ENCODE measurements at regions not wholly inside any gene's neighbourhood (a gene's known extent, or its start where the extent isn't known, plus 50 kb on each side); places are given as distances from the start of the nearest gene placed in this dataset.
"Not testable (repeated sequence)": the region's sequence is repeated elsewhere in the genome, so short reads cannot be mapped to it uniquely, and the experiment has no call there.

GRCh38 chr6:92114797-92115196, 1304.6 kb downstream of the EPHA7 start:
- DNase-seq (ENCODE audit: low spot score) (no peak), ATAC-seq (no peak)

- DNase-seq (ENCODE audit: low spot score) (no peak), ATAC-seq (no peak)
These were observed 1305.2 kb downstream of the EPHA7 start for GRCh38 chr6:92114091-92114675.

- ATAC-seq (no peak), DNase-seq (ENCODE audit: low spot score) (no peak)
These were observed 1308.0 kb downstream of the EPHA7 start for GRCh38 chr6:92111386-92111785.

- ATAC-seq (no peak), DNase-seq (ENCODE audit: low spot score) (no peak)
These were observed 1309.0 kb downstream of the EPHA7 start for GRCh38 chr6:92110403-92110802.

- DNase-seq (ENCODE audit: low spot score), result no peak
- no peak for ATAC-seq
These were observed 1309.4 kb downstream of the EPHA7 start for GRCh38 chr6:92109956-92110355.

GRCh38 chr6:92109256-92109655, 1310.1 kb downstream of the EPHA7 start:
- no peak for DNase-seq (ENCODE audit: low spot score)
- no peak for ATAC-seq

- DNase-seq (ENCODE audit: low spot score), result no peak
- no peak for ATAC-seq
These were observed 1332.6 kb downstream of the EPHA7 start for GRCh38 chr6:92086750-92087149.

- ATAC-seq; DNase-seq (ENCODE audit: low spot score): not testable (repeated sequence)
These were observed 1335.4 kb downstream of the EPHA7 start for GRCh38 chr6:92083914-92084313.

GRCh38 chr6:92072387-92072786, 1347.0 kb downstream of the EPHA7 start:
- DNase-seq (ENCODE audit: low spot score) (no peak), ATAC-seq (no peak)

GRCh38 chr6:92069781-92070180, 1349.6 kb downstream of the EPHA7 start:
- ATAC-seq, result no peak

GRCh38 chr6:92052513-92052912, 1366.8 kb downstream of the EPHA7 start:
- ATAC-seq, result no peak
- no peak for DNase-seq (ENCODE audit: low spot score)

More at GRCh38 chr6:92069781-92070180, 1349.6 kb downstream of the EPHA7 start:
- no peak for DNase-seq (ENCODE audit: low spot score)

- ATAC-seq, result no peak
These were observed 1369.1 kb downstream of the EPHA7 start for GRCh38 chr6:92050216-92050615.

GRCh38 chr6:92047860-92048259, 1371.5 kb downstream of the EPHA7 start:
- no peak for DNase-seq (ENCODE audit: low spot score)
- no peak for ATAC-seq

More at GRCh38 chr6:92050216-92050615, 1369.1 kb downstream of the EPHA7 start:
- DNase-seq (ENCODE audit: low spot score), result no peak

GRCh38 chr6:92047152-92047850, 1372.1 kb downstream of the EPHA7 start:
- DNase-seq (ENCODE audit: low spot score) (no peak), ATAC-seq (no peak)

- ATAC-seq, result no peak
- DNase-seq (ENCODE audit: low spot score), result no peak
These were observed 1375.0 kb downstream of the EPHA7 start for GRCh38 chr6:92044312-92044711.

GRCh38 chr6:92043777-92044176, 1375.6 kb downstream of the EPHA7 start:
- ATAC-seq (no peak), DNase-seq (ENCODE audit: low spot score) (no peak)

- DNase-seq (ENCODE audit: low spot score) (no peak), ATAC-seq (no peak)
These were observed 1392.5 kb downstream of the EPHA7 start for GRCh38 chr6:92026878-92027277.

GRCh38 chr6:92024881-92025280, 1394.5 kb downstream of the EPHA7 start:
- ATAC-seq, result no peak

GRCh38 chr6:92024110-92024509, 1395.2 kb downstream of the EPHA7 start:
- DNase-seq (ENCODE audit: low spot score), result no peak
- ATAC-seq, result no peak

More at GRCh38 chr6:92024881-92025280, 1394.5 kb downstream of the EPHA7 start:
- DNase-seq (ENCODE audit: low spot score), result no peak

GRCh38 chr6:92023410-92023966, 1395.9 kb downstream of the EPHA7 start:
- DNase-seq (ENCODE audit: low spot score) (no peak), ATAC-seq (no peak)

- ATAC-seq, result no peak
These were observed 1407.6 kb downstream of the EPHA7 start for GRCh38 chr6:92011681-92012245.

More at GRCh38 chr6:92011681-92012245, 1407.6 kb downstream of the EPHA7 start:
- no peak for DNase-seq (ENCODE audit: low spot score)
